ENCODE measurements at regions not wholly inside any gene's neighbourhood (a gene's known extent, or its start where the extent isn't known, plus 50 kb on each side); places are given as distances from the start of the nearest gene placed in this dataset.

DNA sequence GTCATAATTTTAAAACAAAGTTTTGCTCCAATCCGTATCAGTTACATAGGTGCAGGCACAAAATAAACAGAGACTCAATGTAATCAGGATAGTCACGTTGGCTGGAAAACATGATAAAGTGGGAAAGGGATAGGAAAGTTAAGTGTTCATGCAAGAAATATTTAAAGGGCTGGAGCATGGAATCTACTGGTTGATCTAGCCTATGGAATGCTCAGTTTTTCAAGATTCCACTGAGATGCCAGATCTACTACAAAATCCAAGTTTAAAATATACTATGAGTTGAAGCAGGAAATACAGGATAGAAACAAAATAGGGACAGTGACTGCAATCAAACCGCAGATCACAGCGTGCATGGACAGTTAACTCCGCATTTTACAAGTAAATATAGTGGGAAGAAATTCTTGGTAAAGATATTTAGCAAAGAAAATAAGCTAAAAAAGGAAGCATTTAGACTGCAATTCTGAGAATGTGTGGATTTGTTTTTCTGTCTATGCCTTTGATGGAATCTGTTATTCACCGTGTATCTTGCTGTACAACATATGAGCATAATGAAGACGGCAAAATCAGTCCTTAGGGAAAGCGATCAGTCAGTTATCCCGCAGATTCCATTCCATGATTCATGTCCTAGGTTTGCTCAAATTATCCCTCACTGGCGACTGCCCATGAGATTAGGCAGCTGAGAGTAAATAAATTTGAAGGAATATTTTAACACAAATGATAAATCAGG is 1044.3 kb downstream of the FLRT2 start:
- peak; percentile 90 for DNase-seq

DNA sequence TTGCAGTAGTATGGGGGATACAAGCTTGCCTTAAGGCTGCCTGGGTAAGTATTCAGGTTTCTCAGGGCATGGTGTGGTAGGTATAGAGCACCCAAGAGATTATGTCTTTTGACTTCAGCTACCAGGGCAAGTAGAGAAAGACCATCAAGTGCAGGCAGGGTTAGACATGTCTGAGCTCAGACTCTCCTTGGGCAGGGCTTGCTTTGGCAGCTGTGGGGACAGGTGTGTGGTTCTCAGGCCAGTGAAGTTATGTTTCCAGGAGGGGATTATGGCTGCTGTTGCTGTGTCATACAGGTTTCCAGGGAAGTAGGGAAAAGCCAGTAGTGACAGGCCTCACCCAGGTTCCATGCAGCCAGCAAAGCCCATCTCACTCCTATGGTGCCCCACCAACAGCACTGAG is 1040.4 kb downstream of the FLRT2 start:
- no peak for DNase-seq

DNA sequence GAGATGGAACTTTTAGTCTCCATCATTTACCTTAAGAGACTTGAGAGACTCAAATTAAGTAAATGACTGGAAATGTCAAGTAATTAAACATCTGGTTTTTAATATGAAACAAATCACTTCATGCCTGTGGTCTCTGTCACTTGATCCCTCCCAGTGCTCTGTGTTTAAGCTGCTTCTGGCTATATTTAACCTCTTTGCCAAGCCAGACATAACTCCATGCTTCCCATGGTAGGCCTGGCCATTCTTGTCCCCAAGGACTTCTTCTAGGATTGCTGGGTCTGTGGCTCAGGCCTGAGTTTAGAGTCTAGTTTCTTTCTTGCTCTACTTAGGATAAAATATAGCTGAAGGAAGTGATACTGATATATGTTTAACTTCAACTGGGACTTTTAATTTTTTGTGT is 1013.6 kb downstream of the FLRT2 start:
- peak; percentile 52 for DNase-seq

DNA sequence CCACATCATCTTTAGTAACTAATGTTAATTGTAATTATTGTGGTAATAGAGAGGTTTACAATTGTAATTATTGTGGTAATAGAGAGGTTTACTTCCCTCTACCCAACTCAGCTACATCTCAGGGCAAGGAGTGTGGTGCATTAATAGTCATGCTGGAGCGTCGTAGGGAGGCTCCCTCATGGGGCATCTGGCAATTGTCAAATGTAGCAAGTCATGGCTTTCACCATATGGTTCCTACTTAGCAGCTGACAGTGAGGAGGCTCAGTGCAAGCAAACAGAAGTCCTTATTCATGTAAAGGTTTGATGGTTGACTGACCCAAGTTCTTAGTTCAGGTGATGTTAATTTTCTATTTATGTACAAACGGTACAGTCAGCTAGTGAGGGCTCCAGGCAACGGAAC is 1012.0 kb downstream of the FLRT2 start:
- no peak for DNase-seq

DNA sequence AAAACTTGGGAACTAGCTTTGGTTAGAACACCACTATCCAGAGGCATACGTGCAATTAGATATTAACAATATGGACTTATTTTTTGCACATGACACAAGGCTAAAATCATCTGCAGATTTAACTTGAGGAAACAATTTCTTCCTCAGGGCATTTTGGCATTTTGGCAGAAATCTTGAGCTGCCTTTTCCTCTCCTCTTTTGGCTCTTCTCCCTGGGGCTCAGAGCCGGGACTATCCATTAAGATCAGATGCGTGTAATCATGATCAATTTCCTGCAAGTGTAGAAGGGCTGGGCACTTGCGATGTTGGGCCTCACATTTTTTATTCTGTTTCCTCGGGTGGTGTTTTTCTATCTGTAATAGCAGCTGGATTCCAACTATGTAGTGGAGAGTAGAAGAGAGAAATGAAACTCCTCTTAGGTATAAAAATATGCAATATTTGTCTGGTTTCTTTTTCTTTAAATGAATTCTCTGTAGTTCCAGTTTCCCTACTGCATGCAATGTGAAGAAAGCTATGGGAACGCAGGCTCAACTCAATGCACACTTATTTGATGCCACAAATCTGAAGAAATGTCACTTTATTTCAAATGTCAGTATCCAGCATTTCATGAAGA is 1010.8 kb downstream of the FLRT2 start:
- peak; percentile 2 for DNase-seq

DNA sequence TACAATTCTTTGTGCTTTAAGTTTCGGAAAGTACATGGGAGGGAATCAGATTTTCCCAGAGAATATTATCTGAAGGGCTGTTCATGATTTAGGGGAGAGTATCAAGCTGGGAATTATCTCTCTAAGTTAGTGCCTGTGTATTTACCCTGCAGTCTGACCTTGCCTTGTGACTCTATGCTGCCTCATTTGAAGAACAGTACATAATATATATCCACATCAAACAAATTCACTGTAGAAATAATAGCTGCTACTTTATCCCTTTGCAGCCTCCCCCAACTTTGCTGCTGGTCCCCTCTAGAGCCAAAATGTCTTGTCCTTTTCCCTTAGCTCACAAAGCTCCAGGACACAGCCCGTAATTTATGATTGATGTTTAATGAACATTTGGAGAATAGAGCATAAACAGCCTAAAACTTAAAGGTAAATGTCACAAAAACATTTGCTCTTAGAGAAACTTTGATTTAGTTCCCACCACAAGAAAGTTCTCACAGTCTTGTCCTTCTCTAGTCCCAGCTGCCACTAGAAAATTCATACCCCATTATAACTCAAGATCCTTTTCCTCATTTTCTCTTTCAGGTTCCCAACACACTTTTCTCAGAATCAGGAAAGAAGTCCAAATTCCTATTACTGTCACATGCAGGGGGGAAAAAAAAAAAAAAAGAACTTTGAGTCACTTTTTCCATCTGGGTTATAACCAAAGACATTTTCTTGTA is 1009.6 kb downstream of the FLRT2 start:
- peak; percentile 7 for DNase-seq

DNA sequence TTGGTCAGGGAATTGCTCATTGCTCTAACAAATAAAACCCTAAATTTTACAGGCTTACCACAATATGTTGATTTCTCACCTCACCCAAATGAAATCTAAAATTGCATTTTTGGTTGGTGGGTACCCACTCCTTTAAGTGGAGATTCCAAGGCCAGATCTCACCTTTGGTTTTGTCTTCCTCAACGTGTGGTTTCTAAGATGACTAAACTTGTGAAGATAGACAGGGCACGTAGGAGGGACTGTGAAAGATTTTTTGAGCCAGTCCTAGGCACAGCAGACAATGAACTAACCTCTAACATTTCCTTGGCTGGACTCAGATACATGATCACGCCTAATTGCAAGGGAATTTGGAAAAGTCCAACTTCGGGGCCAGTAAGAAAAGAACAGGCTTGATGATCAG is 1003.9 kb downstream of the FLRT2 start:
- no peak for DNase-seq

DNA sequence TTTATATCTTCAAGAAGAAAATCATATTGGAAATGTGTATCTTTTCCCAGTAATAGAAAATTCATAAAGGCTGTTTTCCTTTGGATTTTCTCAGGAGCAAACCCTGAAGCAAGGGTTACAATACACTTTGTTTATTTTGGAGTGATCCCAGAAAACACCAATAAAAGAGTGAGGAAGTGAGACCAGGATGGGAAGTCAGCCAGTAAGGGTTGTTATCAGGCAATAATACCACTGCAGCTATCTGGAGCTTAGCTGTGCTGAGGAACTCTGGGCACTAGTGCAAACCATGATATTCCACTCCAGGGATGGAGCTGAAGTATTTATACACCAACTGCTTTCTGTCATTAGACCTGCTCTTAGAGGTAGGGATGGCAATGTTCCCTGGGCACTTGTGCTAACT is 1002.3 kb downstream of the FLRT2 start:
- peak; percentile 39 for DNase-seq

DNA sequence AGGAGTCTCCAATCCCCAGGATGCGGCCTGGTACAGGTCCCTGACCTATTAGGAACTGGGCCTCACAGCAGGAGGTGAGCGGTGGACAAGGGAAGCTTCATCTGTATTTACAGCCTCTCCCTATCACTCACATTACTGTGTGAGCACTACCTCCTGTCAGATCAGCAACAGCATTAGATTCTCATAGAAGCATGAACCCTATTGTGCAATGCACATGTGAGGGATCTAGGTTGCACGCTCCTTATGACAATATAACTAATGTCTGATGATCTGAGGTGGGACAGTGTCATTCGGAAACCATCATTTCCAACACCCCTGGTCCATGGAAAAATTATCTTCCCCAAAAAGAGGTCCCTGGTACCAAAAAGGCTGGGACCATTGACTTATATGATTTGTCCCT is 1000.5 kb downstream of the FLRT2 start:
- DNase-seq, result no peak

DNA sequence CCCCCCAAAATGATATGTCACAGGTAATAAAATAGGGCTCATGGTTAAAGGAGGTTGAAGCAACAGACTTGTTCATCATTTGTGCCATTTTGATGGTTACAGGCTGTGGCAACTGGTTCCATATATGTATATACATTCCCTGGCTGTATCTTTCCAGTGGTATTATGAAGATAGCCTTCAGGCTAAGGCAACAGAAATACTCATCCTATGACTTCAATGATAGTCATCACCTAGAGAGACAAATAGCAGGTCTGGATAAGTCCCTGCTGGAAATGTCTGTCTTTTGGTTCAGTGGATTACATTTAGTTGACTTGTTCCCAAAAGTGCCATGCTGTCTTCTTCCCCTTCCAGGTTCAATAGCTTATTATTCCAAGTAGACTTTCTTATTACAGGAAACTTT is 997.4 kb downstream of the FLRT2 start:
- no peak for DNase-seq

DNA sequence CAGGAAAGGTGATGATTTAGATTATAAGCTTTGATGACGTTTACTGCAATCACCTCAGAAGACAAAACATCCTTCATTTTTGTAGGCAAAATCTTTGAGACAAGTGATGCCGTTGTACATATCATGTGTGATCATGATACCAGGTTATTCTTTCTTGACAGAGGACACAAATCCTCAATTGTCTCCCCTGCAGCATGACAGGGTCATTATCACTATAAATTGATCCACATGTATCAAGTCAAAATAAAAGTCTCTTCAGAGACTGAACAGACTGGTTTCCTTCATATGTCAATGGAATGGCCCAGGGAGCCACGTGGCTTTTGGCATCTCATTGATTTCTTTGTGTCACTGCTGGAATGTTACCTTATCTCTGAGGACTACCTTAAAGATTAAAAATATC is 995.7 kb downstream of the FLRT2 start:
- DNase-seq, result no peak

DNA sequence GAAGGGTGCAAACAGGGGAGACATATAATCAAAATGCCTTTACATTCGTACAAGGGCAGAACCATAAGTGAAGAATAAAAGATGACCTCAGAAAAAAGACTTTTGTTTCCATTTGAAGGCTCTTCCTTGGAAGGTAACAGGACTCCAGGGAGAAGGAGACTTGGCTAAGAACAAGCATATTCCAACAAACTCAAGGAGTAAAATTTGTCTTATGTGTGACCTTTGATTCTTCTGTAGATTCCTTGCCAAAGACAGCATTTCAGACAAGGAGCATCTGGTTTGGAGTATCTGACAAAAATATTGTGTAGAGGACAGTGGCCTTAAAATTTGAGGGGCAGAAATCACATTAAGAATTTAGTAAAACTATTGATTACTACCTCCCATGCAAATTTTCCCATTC is 991.9 kb downstream of the FLRT2 start:
- no peak for DNase-seq

DNA sequence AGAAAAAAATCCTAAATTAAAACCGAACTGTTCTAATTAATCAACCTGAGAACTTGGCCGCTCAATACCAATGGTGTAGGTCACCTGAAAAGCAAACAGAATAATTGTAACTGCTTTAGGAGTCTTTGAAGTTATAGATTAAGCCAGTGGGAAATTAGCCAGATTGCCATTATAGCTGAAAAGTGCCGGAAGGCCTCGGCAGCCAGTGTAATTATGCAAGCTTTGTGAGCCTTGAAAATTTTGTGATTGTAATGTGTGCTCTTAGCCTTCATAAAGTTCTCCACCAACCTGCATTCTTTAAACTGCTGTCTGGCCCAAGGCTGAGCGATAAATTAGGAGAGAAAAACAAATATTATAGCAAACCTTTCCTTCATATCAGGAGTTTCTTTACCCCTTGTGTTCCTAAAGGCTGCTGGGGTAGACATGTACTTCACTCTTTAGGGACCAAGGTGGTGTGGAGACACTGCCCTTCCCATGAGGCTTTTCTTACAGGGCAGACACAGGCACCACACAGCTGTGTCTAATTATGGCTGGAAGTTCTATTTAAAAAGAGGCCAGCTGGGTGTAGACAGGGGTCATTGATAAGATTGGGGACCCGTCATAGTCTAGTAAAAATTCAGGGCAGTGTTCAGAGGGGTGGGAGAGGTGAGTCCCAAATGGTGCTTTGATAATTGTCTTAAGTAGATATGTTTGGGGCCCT is 991.2 kb downstream of the FLRT2 start:
- DNase-seq, result no peak

DNA sequence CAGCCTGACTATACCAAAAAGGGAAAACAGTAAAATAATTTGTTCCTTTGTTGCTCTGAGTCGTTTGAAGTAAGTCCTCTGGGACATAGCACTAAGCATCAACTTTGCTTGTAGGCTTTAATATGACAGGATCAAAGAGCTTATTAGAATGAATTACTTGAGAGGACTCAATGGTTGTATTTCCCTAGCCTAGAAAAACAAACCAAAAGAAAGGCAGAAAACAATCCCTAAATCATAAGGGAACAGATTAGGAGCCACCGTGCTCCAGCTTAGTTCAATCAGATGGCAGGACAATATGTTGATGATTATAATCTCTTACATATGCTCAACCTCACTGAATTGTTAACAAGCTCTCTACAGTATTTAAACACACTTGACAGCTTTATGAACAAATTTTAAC is 988.4 kb downstream of the FLRT2 start:
- DNase-seq, result no peak

DNA sequence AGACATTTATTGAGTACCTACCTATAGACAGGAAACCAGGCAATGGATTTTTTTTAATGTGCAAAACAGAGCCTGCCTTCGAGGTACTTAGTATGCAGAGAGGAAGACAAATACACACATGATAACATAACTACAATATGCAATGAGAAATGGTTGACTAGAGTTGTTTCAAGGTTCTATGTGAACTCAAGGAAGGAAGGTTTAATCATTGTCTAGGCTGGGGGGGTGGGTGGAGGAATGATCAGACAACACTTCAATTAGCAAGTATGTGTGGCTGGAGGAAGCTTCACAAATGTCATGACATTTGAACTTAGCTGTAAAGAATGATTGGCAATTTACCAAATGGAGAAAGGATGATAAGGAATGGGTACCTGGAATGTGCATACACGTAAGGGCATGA is 985.3 kb downstream of the FLRT2 start:
- no peak for DNase-seq

DNA sequence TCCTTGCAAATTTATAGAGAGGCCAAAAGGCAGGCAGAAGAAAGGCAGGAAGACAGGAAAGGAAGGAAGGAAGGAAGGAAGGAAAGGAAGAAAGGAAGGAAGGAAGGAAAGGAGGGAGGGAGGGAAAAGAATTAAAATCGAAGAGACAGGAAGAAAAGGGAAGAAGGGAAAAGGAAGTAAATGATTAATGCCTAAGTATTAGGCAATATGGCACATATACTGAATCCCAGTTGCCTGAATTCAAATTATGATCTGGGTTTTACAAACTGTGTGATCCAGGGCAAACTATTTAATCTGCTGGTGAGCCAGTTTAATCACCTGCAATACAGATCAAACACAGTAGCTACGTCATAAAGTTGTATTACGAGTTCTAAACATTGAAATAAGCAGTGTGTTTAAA is 983.6 kb downstream of the FLRT2 start:
- no peak for DNase-seq

DNA sequence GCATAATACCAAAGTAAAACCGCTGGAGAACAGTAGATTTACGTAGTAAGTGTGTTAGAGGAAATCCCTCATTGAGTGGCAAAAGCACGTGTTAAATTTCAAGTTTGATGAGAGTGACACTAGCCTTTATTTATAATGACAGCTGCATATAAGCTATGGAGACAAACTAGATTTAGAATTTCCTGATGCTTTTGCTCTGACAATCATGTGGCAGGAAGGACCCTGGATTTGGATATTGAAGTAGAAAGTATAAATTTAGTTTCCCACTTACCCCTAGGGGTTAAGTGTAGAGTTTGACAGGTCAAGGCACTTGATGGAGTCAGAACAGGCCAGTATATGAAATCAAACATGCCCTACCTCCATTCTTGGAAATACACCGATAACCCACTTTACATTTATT is 983.1 kb downstream of the FLRT2 start:
- no peak for DNase-seq

DNA sequence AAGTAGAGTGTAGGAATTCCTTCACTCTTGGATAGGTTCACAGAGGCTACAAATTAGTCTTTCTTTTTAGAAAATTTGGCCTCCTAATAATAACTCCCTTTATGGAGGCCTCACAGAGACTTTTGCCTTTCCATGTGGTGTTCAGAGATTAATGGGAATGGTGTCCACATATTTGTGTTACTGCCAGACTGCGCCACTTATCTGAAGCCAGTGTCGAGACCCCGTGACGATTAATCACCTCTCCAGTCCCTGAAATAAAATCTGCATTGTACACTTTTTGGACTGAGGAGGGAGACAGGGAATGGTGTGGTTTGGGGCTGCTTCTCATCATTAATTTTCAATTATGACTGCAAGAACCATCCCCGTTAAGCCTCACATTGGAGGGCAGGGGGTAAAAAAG is 980.5 kb downstream of the FLRT2 start:
- DNase-seq, result no peak

DNA sequence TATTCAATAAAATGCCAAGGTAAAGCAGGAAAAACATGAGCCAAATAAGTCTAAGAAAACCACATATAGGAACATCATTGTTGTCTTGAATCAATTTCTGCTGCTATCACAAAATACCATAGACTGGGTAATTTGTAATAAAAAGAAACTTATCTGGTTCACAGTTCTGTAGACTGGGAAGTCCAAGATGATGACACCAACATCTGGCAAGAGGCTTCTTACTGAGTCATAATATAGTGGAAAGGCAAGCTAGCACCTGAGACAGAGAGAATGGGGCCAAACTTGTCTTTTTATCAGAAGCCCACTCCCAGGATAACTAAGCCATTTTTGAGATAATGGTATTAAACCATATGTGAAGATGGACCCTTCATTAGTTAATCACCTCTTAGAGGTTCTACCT is 975.9 kb downstream of the FLRT2 start:
- DNase-seq, result no peak

DNA sequence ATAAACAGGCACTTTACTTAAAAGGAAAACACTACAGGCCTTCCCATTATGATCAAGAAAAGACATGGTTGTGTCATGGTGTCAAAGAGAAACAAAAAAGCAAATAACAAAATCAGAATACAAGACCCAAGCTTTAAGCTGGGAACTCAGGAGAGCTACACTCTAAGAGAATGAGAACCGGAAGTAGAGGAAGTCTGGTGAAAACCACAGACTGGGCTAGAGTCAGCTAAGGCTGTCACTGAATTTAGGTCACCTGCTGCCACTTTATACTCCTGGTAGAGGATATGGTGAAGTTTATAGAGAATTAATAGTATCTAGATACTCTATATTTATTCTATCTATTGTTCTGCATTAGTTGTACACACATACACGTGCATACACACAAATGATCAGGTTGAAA is 971.7 kb downstream of the FLRT2 start:
- DNase-seq, result no peak

DNA sequence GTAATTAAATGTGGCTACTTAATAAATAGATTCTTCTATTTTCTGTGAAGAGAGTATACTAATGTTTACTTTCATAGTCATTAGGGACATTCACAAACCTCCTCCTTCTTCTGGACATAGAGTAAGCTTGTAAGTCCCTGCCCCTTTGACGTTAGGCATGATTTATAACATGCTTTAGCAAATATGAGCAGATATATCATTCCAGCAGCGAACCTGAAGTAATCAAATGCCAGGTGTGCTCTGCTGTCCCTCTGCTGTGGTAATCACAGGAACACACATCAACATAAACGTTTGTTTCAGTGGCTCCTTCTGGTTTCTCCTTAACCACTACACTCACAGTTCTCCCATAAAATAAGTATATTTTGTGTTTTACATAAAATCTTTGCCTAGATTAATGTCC is 961.8 kb downstream of the FLRT2 start:
- no peak for DNase-seq

DNA sequence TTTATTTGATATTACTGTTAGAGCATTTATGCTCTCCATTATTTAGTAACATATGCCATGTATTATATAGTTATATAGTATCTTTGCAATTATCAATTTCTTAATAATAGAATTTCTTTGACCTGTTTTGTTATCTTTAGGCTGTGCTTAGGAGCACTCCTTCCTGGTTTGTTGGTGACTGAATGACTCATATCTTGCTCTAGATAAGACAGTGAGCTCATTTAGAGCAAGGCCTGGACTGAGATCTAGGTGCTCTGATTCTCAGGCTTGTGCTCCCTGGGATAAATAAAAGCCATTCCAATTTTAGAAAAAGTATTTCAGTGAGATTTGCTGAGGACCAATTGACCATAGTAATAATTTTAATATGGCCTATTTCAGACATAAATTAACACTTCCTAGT is 951.2 kb downstream of the FLRT2 start:
- peak; percentile 23 for DNase-seq

DNA sequence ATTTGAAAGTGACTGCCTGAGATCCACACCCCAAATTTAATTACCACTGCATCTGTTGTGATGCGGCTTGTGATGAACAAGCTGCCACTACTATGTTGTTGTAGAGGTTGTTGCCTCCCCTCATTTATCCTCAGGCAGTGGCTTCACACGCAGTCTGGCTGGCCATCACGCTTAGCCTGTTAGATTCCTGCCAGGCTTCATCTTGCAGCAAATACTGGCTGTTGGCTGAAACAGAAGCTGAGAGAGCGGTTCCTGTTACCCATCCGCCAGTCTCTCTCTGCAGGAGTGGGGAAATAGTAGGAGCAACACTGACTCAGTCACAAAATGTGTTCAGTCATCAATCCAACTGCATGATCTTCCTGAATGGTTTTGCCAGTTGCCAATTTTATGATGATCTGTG is 934.4 kb downstream of the FLRT2 start:
- peak; percentile 5 for DNase-seq
